ENCODE measurements at regions not wholly inside any gene's neighbourhood (a gene's known extent, or its start where the extent isn't known, plus 50 kb on each side); places are given as distances from the start of the nearest gene placed in this dataset.
A peak's percentile ranks its signal among the peaks of the same experiment; 100 is the strongest.

DNA sequence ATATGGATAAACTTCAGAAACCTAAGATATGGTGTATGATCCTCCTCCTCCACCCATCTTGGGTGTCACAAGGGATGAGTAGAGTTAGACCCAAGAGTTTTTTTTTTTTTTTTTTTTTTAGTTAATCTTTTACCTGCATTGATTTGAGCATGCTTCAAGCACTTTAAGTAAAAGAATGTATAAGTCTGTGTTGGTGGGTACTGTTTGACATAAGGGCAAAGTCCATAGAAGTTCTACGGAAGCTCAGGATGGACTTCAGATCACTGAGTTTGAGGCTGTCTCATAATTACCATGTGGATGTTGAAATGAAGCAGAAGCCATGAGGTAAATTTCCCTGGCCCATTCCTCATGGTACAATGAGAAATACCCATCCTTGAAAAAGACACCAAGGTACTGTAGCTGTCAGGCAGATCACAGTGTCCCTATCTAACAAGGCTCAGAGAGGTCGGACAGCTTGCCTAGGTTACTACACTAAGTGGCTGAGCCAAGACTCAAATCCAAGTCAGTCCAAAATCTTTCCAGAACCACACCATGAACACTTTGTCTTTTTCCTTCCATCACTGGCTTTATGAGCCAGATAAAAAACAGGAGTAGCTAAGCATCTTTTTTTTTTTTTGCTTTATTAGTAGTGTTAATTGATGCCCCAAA, 962.8 kb downstream of the CDH11 start:
- no peak for DNase-seq

GRCh38 chr16:64153718-64154117, 968.1 kb downstream of the CDH11 start:
- DNase-seq, result peak; percentile 17

DNA sequence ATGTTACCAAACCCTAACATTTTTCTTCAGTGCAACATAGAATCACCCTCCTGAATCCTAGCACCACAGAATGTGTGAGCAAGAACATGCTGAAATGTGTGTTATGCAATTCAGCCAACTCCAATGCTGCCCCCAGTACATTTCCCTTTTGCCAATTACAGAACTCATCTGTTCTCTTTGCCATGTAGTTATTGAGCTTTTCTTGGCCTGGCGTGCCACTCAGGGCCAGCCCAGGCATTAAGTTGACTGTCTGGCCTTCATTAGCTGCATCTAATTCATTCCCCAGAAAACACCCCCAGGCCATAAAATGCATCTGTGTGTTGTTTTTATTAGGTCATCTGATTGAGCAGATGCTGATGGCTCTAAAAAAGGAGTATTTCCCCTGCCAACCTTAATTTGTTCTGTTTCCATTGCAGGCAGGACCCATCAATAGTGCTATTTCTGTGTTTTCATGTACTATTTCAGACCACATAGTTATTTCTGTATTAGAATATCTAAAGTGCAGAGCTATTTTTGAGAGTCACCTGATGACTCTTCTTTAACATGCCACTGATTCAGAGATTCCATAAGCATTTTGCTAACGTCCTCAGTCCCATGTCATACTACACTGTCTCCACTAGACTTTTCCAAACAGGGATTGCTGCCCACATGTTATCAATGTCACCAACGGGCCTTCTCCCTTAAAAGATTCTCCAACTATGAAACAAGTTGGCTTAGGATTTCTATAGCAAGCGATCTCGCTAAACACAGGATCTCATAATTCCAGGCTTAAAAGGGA, 969.7 kb downstream of the CDH11 start:
- DNase-seq, result peak; percentile 11

GRCh38 chr16:64150193-64150592, 971.7 kb downstream of the CDH11 start:
- DNase-seq, result no peak

- DNase-seq, result no peak
These were observed 972.1 kb downstream of the CDH11 start for GRCh38 chr16:64149756-64150155.

GRCh38 chr16:64148356-64148755, 973.5 kb downstream of the CDH11 start:
- DNase-seq, result no peak

DNA sequence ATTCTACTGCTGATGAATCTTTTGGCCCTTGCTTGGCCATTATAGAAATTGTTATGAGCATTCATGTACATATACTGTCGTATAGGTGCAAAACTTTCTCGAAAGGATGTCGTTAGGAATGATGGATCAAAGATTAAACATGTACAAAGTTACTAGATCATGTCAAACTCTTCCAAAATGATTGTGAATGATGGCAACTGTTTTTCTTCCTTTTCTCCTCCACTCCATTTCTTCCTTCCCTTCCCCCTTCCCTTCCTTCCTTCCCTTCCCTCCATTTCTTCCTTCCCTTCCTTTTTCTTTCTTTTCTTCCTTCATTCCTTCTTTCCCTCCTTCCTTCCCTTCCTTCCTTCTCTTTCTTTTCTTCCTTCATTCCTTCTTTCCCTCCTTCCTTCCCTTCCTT, 973.9 kb downstream of the CDH11 start:
- no peak for DNase-seq

GRCh38 chr16:64144617-64145016, 977.2 kb downstream of the CDH11 start:
- peak; percentile 42 for DNase-seq

DNA sequence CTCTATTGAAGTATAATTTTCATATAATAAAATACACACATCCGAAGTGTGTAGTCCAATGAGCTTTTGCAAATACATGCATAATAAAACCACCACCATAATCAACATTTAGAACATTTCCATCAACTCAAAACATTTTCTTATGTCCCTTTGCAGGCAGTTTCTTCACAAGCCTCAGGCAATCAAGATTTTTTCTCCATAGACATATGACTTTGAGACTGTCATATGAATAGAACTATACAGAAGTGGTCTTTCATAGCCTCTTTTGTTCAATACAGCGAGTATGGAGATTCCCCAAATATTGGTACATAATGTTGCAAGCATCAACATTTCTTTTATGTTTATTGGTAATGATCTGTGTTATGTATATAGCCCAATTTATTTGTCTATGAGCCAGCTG, 983.2 kb downstream of the CDH11 start:
- no peak for DNase-seq

- DNase-seq, result no peak
These were observed 983.9 kb downstream of the CDH11 start for GRCh38 chr16:64138006-64138405.

DNA sequence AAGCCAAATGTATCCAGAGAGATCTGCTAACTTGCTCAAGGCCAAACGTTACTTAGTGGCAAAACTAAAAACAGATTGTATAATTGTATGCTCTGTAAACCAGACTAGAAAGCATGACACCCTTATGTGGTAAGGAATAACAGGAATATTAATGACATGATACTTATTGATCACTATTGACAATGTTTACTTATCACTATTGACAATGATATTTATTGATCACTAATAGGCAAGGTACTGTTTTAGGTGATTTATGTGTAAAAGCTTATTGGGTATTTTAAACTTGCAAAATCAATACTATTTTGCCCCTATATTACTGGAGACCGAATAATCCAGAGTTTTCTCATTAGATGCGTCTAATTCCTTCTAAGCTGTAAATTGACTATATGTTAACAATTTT, 985.1 kb downstream of the CDH11 start:
- DNase-seq, result no peak

DNA sequence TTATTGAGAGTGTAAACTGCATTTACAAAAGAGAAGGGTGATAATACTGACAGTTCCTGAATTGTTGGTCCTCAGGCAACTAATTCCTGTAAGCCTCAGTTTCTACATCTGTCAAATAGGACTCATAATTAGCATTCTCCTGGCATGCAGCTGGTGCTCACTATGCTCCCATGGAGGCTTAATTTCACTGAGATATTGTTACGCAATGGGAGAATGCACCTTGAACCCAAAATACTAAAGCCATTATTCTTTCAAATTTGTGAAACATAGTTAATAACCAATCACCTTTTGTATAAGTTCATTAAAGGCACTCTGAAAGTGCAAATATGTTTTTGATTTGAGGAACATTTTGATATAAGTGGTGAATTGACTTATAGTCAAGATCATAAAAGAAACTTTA, 985.5 kb downstream of the CDH11 start:
- no peak for DNase-seq

GRCh38 chr16:64133366-64133765, 988.5 kb downstream of the CDH11 start:
- DNase-seq, result no peak

DNA sequence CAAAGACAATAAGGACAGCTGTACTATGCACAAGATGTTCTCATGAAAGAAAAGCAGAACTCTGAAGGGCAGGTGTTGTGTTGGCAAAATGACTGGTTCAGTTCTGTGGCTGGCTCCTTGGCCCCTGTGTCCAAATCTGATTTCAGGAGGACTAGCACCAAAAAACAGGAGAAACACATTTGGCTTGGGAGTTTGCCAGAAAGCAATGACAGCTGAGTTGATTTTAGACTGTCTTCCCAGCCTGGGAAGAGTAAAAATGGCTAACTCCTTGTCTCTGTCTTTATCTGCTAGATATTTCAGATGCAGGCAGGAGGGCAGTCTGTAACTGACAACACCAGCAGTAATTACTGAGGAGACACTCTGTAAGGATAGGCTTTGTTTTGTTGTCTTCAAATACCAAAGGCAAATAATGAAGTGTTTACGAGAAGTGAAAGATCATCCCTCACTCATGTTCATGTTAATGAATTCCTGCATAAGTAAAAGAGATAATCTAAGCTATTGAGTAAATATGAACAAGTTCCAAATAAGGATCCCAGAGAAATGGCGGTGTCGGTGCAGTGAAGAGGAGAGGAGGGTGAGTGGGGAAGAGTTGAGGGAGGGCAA, 989.0 kb downstream of the CDH11 start:
- no peak for DNase-seq

- no peak for DNase-seq
These were observed 989.7 kb downstream of the CDH11 start for GRCh38 chr16:64132190-64132589.

GRCh38 chr16:64131423-64131822, 990.4 kb downstream of the CDH11 start:
- no peak for DNase-seq

GRCh38 chr16:64130140-64130539, 991.7 kb downstream of the CDH11 start:
- no peak for DNase-seq

- no peak for DNase-seq
These were observed 999.7 kb downstream of the CDH11 start for GRCh38 chr16:64122177-64122576.

DNA sequence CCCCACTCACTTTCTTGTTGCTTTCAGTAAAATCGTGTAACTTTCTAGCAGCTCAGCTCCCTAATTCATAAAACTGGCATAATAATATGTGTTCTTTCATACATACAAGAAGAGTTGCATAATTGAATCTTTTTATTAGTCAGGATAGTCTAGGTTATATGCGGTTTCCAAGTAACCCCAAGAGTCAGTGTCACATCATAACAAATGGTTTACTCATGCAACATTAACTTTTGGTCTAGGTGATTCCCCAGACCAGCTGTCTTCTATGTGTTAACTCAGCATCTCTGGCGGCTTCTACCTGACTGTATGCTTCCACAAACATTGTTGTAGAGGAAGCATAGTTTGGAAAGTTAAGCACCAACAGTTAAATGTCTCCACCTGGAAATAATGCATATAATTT, 1000.4 kb downstream of the CDH11 start:
- DNase-seq, result peak; percentile 24

- DNase-seq, result no peak
These were observed 1005.7 kb downstream of the CDH11 start for GRCh38 chr16:64116151-64116550.

DNA sequence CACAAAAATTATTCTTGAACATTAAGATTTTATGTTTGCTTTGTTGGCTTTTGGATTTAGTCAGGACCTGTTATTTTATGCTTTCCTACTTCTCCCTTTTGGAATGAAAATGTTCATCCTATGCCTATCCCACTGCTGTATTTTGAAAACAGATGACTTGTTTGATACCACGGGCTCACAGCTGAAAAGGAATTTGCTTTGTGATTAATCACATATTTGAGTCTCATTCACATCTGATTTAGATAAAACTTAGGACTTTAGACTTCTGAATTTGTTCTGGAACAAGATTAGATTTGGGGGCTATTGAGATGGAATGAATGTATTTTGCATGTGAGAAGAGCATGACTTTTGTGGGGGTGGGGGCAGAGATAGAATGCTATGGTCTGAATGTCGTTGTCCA, 1012.6 kb downstream of the CDH11 start:
- DNase-seq, result peak; percentile 36

- no peak for DNase-seq
These were observed 1019.2 kb downstream of the CDH11 start for GRCh38 chr16:64102654-64103053.

- no peak for DNase-seq
These were observed 1023.4 kb downstream of the CDH11 start for GRCh38 chr16:64098451-64098850.

DNA sequence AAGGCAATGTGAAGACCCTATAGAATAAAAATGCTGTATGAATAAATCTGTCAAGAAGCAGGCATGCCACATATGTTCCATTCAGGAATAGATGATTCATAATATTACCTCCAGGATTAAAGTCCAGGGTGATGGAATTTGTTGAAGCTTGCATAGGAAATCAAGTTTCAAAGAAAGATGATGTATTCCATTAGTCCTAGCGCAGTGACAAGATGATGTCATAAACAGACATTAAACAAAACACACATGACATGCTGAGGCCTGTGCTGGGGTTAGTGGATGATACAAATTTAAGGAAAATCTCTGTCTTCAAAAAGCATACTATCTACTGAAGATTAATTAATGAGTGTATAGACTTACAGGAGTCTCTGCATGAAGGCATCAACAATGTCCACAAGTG, 1025.2 kb downstream of the CDH11 start:
- no peak for DNase-seq
